ENCODE measurements at regions not wholly inside any gene's neighbourhood (a gene's known extent, or its start where the extent isn't known, plus 50 kb on each side); places are given as distances from the start of the nearest gene placed in this dataset.
A peak's percentile ranks its signal among the peaks of the same experiment; 100 is the strongest.

- H3K27me3 ChIP-seq (replicated peaks; ENCODE audit: insufficient read depth), result no peaks in the 10 kb centered on the region
- H3K4me1 ChIP-seq (ENCODE audit: control insufficient read depth in 1 of 2, low read depth in 2 of 2), result no peaks in the 10 kb centered on the region
- DNase-seq (ENCODE audit: low spot score) (no peak), ATAC-seq (ENCODE audit: insufficient number of reproducible peaks, low FRiP score, low read depth) (no peak)
- no peak for TF ChIP-seq CTCF (IDR thresholded peaks at IDR 0.05)
- H3K9me3 ChIP-seq, result no peaks in the 10 kb centered on the region
- H3K27ac ChIP-seq, result no peak overlapping the region
- H3K36me3 ChIP-seq, result no peaks in the 10 kb centered on the region
- H3K4me3 ChIP-seq, result no peak overlapping the region
Measured at GRCh38 chr19:28744943-28745342, 468.0 kb downstream of the UQCRFS1 start.

GRCh38 chr19:28744014-28744413 is 468.9 kb downstream of the UQCRFS1 start:
- no peaks in the 10 kb centered on the region for H3K36me3 ChIP-seq
- H3K27ac ChIP-seq, result no peak overlapping the region
- no peak for ATAC-seq (ENCODE audit: insufficient number of reproducible peaks, low FRiP score, low read depth)
- no peaks in the 10 kb centered on the region for H3K9me3 ChIP-seq
- no peaks in the 10 kb centered on the region for H3K4me1 ChIP-seq (ENCODE audit: control insufficient read depth in 1 of 2, low read depth in 2 of 2)
- no peak for DNase-seq (ENCODE audit: low spot score)
- TF ChIP-seq CTCF (IDR thresholded peaks at IDR 0.05), result no peak
- no peak overlapping the region for H3K4me3 ChIP-seq
- no peaks in the 10 kb centered on the region for H3K27me3 ChIP-seq (replicated peaks; ENCODE audit: insufficient read depth)

- Histone ChIP-seq H3K4me1 (ENCODE audit: control insufficient read depth in 1 of 2, low read depth in 2 of 2) (peaks cover 0 to 9% of the 10 kb centered on the region in 2 donors), H3K27ac (no peak overlapping the region), H3K9me3 (no peaks in the 10 kb centered on the region), H3K27me3 (replicated peaks; ENCODE audit: insufficient read depth) (no peaks in the 10 kb centered on the region), H3K4me3 (no peak overlapping the region), H3K36me3 (no peaks in the 10 kb centered on the region)
- ATAC-seq (ENCODE audit: insufficient number of reproducible peaks, low FRiP score, low read depth) (no peak), DNase-seq (ENCODE audit: low spot score) (no peak)
- TF ChIP-seq CTCF (IDR thresholded peaks at IDR 0.05), result peak; percentile 15
Measured at GRCh38 chr19:28737021-28737895, 475.7 kb downstream of the UQCRFS1 start.

- Histone ChIP-seq H3K27ac (no peak overlapping the region), H3K36me3 (no peaks in the 10 kb centered on the region), H3K27me3 (replicated peaks; ENCODE audit: insufficient read depth) (no peaks in the 10 kb centered on the region), H3K4me3 (no peak overlapping the region), H3K9me3 (no peaks in the 10 kb centered on the region), H3K4me1 (ENCODE audit: control insufficient read depth in 1 of 2, low read depth in 2 of 2) (peaks cover 0 to 9% of the 10 kb centered on the region in 2 donors)
- no peak for TF ChIP-seq CTCF (IDR thresholded peaks at IDR 0.05)
- no peak for ATAC-seq (ENCODE audit: insufficient number of reproducible peaks, low FRiP score, low read depth)
- DNase-seq (ENCODE audit: low spot score), result no peak
Measured at GRCh38 chr19:28736528-28736927, 476.4 kb downstream of the UQCRFS1 start.

GRCh38 chr19:28731577-28731976 is 481.4 kb downstream of the UQCRFS1 start:
- Histone ChIP-seq H3K4me3 (no peak overlapping the region), H3K4me1 (ENCODE audit: control insufficient read depth in 1 of 2, low read depth in 2 of 2) (peaks cover 0 to under 1% of the 10 kb centered on the region in 2 donors), H3K9me3 (no peaks in the 10 kb centered on the region), H3K27me3 (replicated peaks; ENCODE audit: insufficient read depth) (no peaks in the 10 kb centered on the region), H3K36me3 (no peaks in the 10 kb centered on the region), H3K27ac (no peak overlapping the region)
- no peak for TF ChIP-seq CTCF (IDR thresholded peaks at IDR 0.05)
- DNase-seq (ENCODE audit: low spot score) (no peak), ATAC-seq (ENCODE audit: insufficient number of reproducible peaks, low FRiP score, low read depth) (no peak)
